IMR-90 (cell line): ENCODE measurements at regions not wholly inside any gene's neighbourhood (a gene's known extent, or its start where the extent isn't known, plus 50 kb on each side); places are given as distances from the start of the nearest gene placed in this dataset.

ENCODE experiments used
- ATAC-seq: fragments of 200-7000 bp; cut with Tn5 transposase; 2 replicates; pipeline ENCODE4 v1.9.1; 2020; ENCODE audit warnings: low read depth, mild to moderate bottlenecking, moderate library complexity
- BruUV-seq: library from RNA; stranded (reverse); fragments of 400-500 nt; replicated peaks from 2 replicates; lab custom pipeline; 2021; lab: Mats Ljungman, UMichigan
- CTCF ChIA-PET: fragments of 300-600 bp; formaldehyde crosslinking; extraction: SDS; loops from one replicate; lab custom pipeline; 2021; ENCODE audit warnings: antibody characterized with exemption; lab: Yijun Ruan, JAX
- POLR2A ChIA-PET: fragments of 300-600 bp; sonication (Branson Sonifier 250); formaldehyde crosslinking; loops from one replicate; lab custom pipeline; 2022; ENCODE audit warnings: antibody characterized with exemption; ENCODE audit not compliant: unreplicated experiment; lab: Charles Lee
- DNase-seq: peaks from one replicate; pipeline ENCODE4 v3.0.0; 2013
- H2AFZ ChIP-seq: replicated peaks from 2 replicates; pipeline ENCODE3; 2013; ENCODE audit warnings: low read length, mild to moderate bottlenecking; ENCODE audit not compliant: poor library complexity
- H2AK5ac ChIP-seq: 2 replicates; pipeline ENCODE4 v1.6.1; 2013; ENCODE audit warnings: low read depth, low read length, inconsistent platforms
- H2AK9ac ChIP-seq: replicated peaks from 2 replicates; pipeline ENCODE3; 2013; ENCODE audit warnings: mild to moderate bottlenecking, low read depth, low read length, moderate library complexity; ENCODE audit not compliant: poor library complexity
- H2BK120ac ChIP-seq: 2 replicates; pipeline ENCODE4 v1.6.1; 2013; ENCODE audit warnings: low read depth, low read length, inconsistent platforms
- H2BK15ac ChIP-seq: 3 replicates; pipeline ENCODE4 v1.6.1; 2013; ENCODE audit warnings: low read depth, low read length, inconsistent platforms
- H2BK20ac ChIP-seq: 2 replicates; pipeline ENCODE4 v1.6.1; 2013; ENCODE audit warnings: low read depth, mild to moderate bottlenecking, inconsistent platforms, low read length, moderate library complexity
- H2BK5ac ChIP-seq: 2 replicates; pipeline ENCODE4 v1.6.1; 2013; ENCODE audit warnings: mild to moderate bottlenecking, low read depth, low read length, inconsistent platforms; ENCODE audit not compliant: poor library complexity, severe bottlenecking
- H3K14ac ChIP-seq: replicated peaks from 2 replicates; pipeline ENCODE4 v1.6.1; 2013; ENCODE audit warnings: low read depth, low read length, inconsistent platforms
- H3K18ac ChIP-seq: 2 replicates; pipeline ENCODE4 v1.6.1; 2013; ENCODE audit warnings: low read depth, low read length, control low read depth
- H3K23ac ChIP-seq: 2 replicates; pipeline ENCODE4 v1.6.1; 2013; ENCODE audit warnings: low read depth, low read length, inconsistent platforms
- H3K27ac ChIP-seq: 2 replicates; pipeline ENCODE4 v1.5.1; 2013; ENCODE audit warnings: mild to moderate bottlenecking, control low read depth, low read length; ENCODE audit not compliant: insufficient read depth
- H3K27me3 ChIP-seq: 2 replicates; pipeline ENCODE4 v1.6.1; 2013; ENCODE audit warnings: low read length; ENCODE audit not compliant: control insufficient read depth, insufficient read depth
- H3K36me3 ChIP-seq: 2 replicates; pipeline ENCODE4 v1.6.1; 2013; ENCODE audit warnings: low read length, mixed read lengths; ENCODE audit not compliant: control insufficient read depth, insufficient read depth
- H3K4ac ChIP-seq: 2 replicates; pipeline ENCODE4 v1.6.1; 2013; ENCODE audit warnings: low read depth, low read length, inconsistent platforms
- H3K4me1 ChIP-seq: 2 replicates; pipeline ENCODE4 v1.6.1; 2013; ENCODE audit warnings: low read length, mixed read lengths; ENCODE audit not compliant: control insufficient read depth, insufficient read depth
- H3K4me2 ChIP-seq: 2 replicates; pipeline ENCODE4 v1.6.1; 2013; ENCODE audit warnings: low read depth, mild to moderate bottlenecking, control low read depth, low read length, moderate library complexity
- H3K4me3 ChIP-seq: 2 replicates; pipeline ENCODE4 v1.5.1; 2013; ENCODE audit warnings: low read depth, mild to moderate bottlenecking, control low read depth, low read length, moderate library complexity; ENCODE audit not compliant: insufficient read depth
- H3K56ac ChIP-seq: 2 replicates; pipeline ENCODE4 v1.6.1; 2013; ENCODE audit warnings: low read length, inconsistent platforms; ENCODE audit not compliant: insufficient read depth; ENCODE audit errors: extremely low read depth
- H3K79me1 ChIP-seq, 2 experiments: 2 replicates each; pipeline ENCODE4 v1.6.1; 2013; ENCODE audit warnings: low read length in 2 of 2, inconsistent platforms in 1 of 2, low read depth in 1 of 2
- H3K9ac ChIP-seq: 2 replicates; pipeline ENCODE4 v1.6.1; 2013; ENCODE audit warnings: low read depth, low read length, control low read depth
- H3K9me1 ChIP-seq: 2 replicates; pipeline ENCODE4 v1.6.1; 2013; ENCODE audit warnings: low read length, inconsistent platforms; ENCODE audit not compliant: insufficient read depth
- H3K9me3 ChIP-seq: 2 replicates; pipeline ENCODE4 v1.6.1; 2013; ENCODE audit warnings: low read length; ENCODE audit not compliant: control insufficient read depth, insufficient read depth
- H4K20me1 ChIP-seq: 2 replicates; pipeline ENCODE4 v1.6.1; 2013; ENCODE audit warnings: low read length, inconsistent platforms; ENCODE audit not compliant: insufficient read depth
- H4K5ac ChIP-seq: 2 replicates; pipeline ENCODE4 v1.6.1; 2013; ENCODE audit warnings: mild to moderate bottlenecking, low read depth, low read length, control low read depth
- H4K8ac ChIP-seq, 2 experiments: 2 replicates each; pipeline ENCODE4 v1.6.1; 2013; ENCODE audit warnings: low read depth in 2 of 2, low read length in 2 of 2, control low read depth in 1 of 2, inconsistent platforms in 1 of 2
- H4K91ac ChIP-seq: 2 replicates; pipeline ENCODE4 v1.6.1; 2013; ENCODE audit warnings: low read depth, low read length, inconsistent platforms; ENCODE audit not compliant: insufficient read depth
- BHLHE40 ChIP-seq: fragments of 150-350 bp; IDR thresholded peaks from 2 replicates; pipeline ENCODE4 v1.6.1; 2016; ENCODE audit warnings: mild to moderate bottlenecking, low read depth, low read length
- CEBPB ChIP-seq: IDR thresholded peaks from 2 replicates; pipeline ENCODE4 v1.6.1; 2012; ENCODE audit warnings: low read depth, low read length, improper control_type of control experiment
- CHD1 ChIP-seq: IDR thresholded peaks from 2 replicates; pipeline ENCODE4 v1.6.1; 2012; ENCODE audit warnings: low read depth, low read length, improper control_type of control experiment
- FOS ChIP-seq: fragments of 150-350 bp; IDR thresholded peaks from 2 replicates; pipeline ENCODE4 v1.6.1; 2016; ENCODE audit warnings: low read depth, low read length
- MAFK ChIP-seq: IDR thresholded peaks from 2 replicates; pipeline ENCODE4 v1.6.1; 2012; ENCODE audit warnings: low read depth, low read length, improper control_type of control experiment
- MAZ ChIP-seq: IDR thresholded peaks from 2 replicates; pipeline ENCODE4 v1.6.1; 2012; ENCODE audit warnings: low read depth, mild to moderate bottlenecking, low read length, improper control_type of control experiment, moderate library complexity, borderline replicate concordance
- MXI1 ChIP-seq: IDR thresholded peaks from 2 replicates; pipeline ENCODE4 v1.6.1; 2012; ENCODE audit warnings: low read depth, mild to moderate bottlenecking, low read length, moderate library complexity, borderline replicate concordance
- NFE2L2 ChIP-seq: fragments of 150-350 bp; IDR thresholded peaks from 2 replicates; pipeline ENCODE4 v1.6.1; 2016; ENCODE audit warnings: low read depth, mild to moderate bottlenecking, low read length
- POLR2A ChIP-seq: IDR thresholded peaks from 2 replicates; pipeline ENCODE4 v1.6.1; 2012; ENCODE audit warnings: mild to moderate bottlenecking, low read depth, low read length
- RAD21 ChIP-seq: IDR thresholded peaks from 2 replicates; pipeline ENCODE4 v1.6.1; 2012; ENCODE audit warnings: low read length, improper control_type of control experiment
- RCOR1 ChIP-seq: IDR thresholded peaks from 2 replicates; pipeline ENCODE4 v1.6.1; 2012; ENCODE audit warnings: mild to moderate bottlenecking, low read length, improper control_type of control experiment; ENCODE audit not compliant: insufficient replicate concordance
- RFX5 ChIP-seq: IDR thresholded peaks from 2 replicates; pipeline ENCODE4 v1.8.0; 2012; ENCODE audit warnings: low read depth, mild to moderate bottlenecking, low read length, moderate library complexity
- SMC3 ChIP-seq: fragments of 150-350 bp; IDR thresholded peaks from 2 replicates; pipeline ENCODE4 v1.6.1; 2016; ENCODE audit warnings: low read depth, mild to moderate bottlenecking, antibody characterized with exemption, low read length, moderate library complexity
- dilution Hi-C: fragments of 300-500 bp; cut with HindIII; formaldehyde crosslinking; loops from one replicate; pipeline ENCODE4 v1.14.3; 2018; ENCODE audit warnings: low sequenced_read_pairs; ENCODE audit not compliant: unreplicated experiment
- in situ Hi-C: fragments of 300-500 bp; cut with MboI; formaldehyde crosslinking; loops from 3 replicates; pipeline ENCODE4 v1.14.3; 2019; ENCODE audit warnings: low sequenced_read_pairs, inconsistent platforms, mixed read lengths
- intact Hi-C: fragments of 100-400 bp; cut with micrococcal nuclease; formaldehyde crosslinking; loops from 2 replicates; pipeline ENCODE4 v1.10.0; 2022
- TF ChIP-seq, protein P1 (sequence below): conservative IDR thresholded peaks from 2 replicates; pipeline ENCODE4 v1.5.1; 2012; ENCODE audit warnings: mild to moderate bottlenecking, low read depth, low read length, improper control_type of control experiment
- TF ChIP-seq, protein P2 (sequence below): fragments of 150-350 bp; IDR thresholded peaks from 2 replicates; pipeline ENCODE4 v1.6.1; 2017; ENCODE audit warnings: mild to moderate bottlenecking, antibody characterized with exemption, low read length, low read depth
- TF ChIP-seq, protein P3 (sequence below): fragments of 150-350 bp; IDR thresholded peaks from 2 replicates; pipeline ENCODE4 v1.6.1; 2016; ENCODE audit warnings: low read depth, mild to moderate bottlenecking, low read length, moderate library complexity, borderline replicate concordance

DNA sequence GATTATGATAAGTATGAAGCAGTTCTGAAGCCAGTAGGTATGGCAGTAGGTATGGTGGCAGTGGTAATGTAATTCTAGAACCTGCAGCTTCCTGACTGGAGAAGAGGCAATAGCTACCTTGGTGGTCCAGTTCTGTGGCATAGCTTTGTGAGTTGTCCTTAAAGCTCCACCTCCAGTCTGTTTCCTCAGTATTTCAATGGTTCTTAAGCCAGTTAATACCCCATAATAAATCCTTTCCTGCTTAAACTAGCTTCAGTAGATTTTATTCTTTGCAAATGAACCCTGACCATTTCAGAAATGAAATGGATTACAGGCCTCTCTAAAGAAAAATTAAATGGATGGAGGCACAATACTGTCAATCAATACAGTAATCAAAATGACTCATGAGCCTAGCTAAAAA lies 117.8 kb upstream of the KRAS start:
- no peaks in the 10 kb centered on the region for H4K20me1 ChIP-seq
- no peaks in the 10 kb centered on the region for H3K27me3 ChIP-seq
- no peak overlapping the region for H3K4ac ChIP-seq
- dilution Hi-C loops: no loop called here
- no peak overlapping the region for H2BK15ac ChIP-seq
- H3K23ac ChIP-seq: no peak overlapping the region
- ATAC-seq (no peak), DNase-seq (no peak)
- in situ Hi-C loops: no loop called here
- no peak overlapping the region for H3K18ac ChIP-seq
- H2AK9ac ChIP-seq: no peak overlapping the region
- ChIA-PET CTCF (no interaction called here), POLR2A (no interaction called here)
- TF ChIP-seq MXI1 (no peak), MAFK (no peak), BHLHE40 (no peak), SMC3 (no peak), CEBPB (no peak), RFX5 (no peak), MAZ (no peak), FOS (no peak), NFE2L2 (no peak), POLR2A (no peak), RAD21 (no peak), CHD1 (no peak), RCOR1 (no peak)
- TF ChIP-seq, protein P1, sequence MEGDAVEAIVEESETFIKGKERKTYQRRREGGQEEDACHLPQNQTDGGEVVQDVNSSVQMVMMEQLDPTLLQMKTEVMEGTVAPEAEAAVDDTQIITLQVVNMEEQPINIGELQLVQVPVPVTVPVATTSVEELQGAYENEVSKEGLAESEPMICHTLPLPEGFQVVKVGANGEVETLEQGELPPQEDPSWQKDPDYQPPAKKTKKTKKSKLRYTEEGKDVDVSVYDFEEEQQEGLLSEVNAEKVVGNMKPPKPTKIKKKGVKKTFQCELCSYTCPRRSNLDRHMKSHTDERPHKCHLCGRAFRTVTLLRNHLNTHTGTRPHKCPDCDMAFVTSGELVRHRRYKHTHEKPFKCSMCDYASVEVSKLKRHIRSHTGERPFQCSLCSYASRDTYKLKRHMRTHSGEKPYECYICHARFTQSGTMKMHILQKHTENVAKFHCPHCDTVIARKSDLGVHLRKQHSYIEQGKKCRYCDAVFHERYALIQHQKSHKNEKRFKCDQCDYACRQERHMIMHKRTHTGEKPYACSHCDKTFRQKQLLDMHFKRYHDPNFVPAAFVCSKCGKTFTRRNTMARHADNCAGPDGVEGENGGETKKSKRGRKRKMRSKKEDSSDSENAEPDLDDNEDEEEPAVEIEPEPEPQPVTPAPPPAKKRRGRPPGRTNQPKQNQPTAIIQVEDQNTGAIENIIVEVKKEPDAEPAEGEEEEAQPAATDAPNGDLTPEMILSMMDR: no peak
- TF ChIP-seq, protein P2, sequence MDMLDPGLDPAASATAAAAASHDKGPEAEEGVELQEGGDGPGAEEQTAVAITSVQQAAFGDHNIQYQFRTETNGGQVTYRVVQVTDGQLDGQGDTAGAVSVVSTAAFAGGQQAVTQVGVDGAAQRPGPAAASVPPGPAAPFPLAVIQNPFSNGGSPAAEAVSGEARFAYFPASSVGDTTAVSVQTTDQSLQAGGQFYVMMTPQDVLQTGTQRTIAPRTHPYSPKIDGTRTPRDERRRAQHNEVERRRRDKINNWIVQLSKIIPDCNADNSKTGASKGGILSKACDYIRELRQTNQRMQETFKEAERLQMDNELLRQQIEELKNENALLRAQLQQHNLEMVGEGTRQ: no peak
- TF ChIP-seq, protein P3, sequence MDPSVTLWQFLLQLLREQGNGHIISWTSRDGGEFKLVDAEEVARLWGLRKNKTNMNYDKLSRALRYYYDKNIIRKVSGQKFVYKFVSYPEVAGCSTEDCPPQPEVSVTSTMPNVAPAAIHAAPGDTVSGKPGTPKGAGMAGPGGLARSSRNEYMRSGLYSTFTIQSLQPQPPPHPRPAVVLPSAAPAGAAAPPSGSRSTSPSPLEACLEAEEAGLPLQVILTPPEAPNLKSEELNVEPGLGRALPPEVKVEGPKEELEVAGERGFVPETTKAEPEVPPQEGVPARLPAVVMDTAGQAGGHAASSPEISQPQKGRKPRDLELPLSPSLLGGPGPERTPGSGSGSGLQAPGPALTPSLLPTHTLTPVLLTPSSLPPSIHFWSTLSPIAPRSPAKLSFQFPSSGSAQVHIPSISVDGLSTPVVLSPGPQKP: no peak
- H3K4me2 ChIP-seq: no peak overlapping the region
- H4K8ac ChIP-seq: no peak overlapping the region
- no peak overlapping the region for H4K5ac ChIP-seq
- no peaks in the 10 kb centered on the region for H3K9me1 ChIP-seq
- peaks cover 2% of the 10 kb centered on the region for H3K4me1 ChIP-seq
- H3K56ac ChIP-seq: no peak overlapping the region
- H2AK5ac ChIP-seq: no peak overlapping the region
- H3K9me3 ChIP-seq: no peaks in the 10 kb centered on the region
- H3K9ac ChIP-seq: no peak overlapping the region
- H4K91ac ChIP-seq: no peak overlapping the region
- H3K14ac ChIP-seq: no peak overlapping the region
- no peak overlapping the region for H2BK5ac ChIP-seq
- H2BK120ac ChIP-seq: no peak overlapping the region
- no peaks in the 10 kb centered on the region for H3K79me1 ChIP-seq
- no peak overlapping the region for H2BK20ac ChIP-seq
- no peaks in the 10 kb centered on the region for H3K36me3 ChIP-seq
- no peak overlapping the region for H3K27ac ChIP-seq
- intact Hi-C loops: no loop called here
- no peak overlapping the region for H3K4me3 ChIP-seq
- BruUV-seq: no TSS peak
- H2AFZ ChIP-seq: no peak overlapping the region
